Heart left ventricle (tissue), 16 donors: ENCODE measurements at regions not wholly inside any gene's neighbourhood (a gene's known extent, or its start where the extent isn't known, plus 50 kb on each side); places are given as distances from the start of the nearest gene placed in this dataset.
"Not testable (repeated sequence)": the region's sequence is repeated elsewhere in the genome, so short reads cannot be mapped to it uniquely, and the experiment has no call there.

Source experiments
- ATAC-seq, 4 donors: fragments of 200-7000 bp; cut with Tn5 transposase; one replicate each; pipeline ENCODE4 v1.9.1; 2020 to 2022; ENCODE audit warnings: moderate library complexity in 4 of 4, mild to moderate bottlenecking in 3 of 4, moderate number of reproducible peaks in 1 of 4
- DNase-seq, 5 donors: peaks; one replicate each; pipeline ENCODE4 v3.0.0-alpha.2; 2020
- H3K27ac ChIP-seq, 12 donors: fragments of 200-600 bp; sonication (generic) in 4 of 12; one replicate each; pipeline versions ENCODE4 v1.5.0 to v1.8.0; 2016 to 2022; ENCODE audit warnings: mild to moderate bottlenecking in 2 of 12
- H3K27me3 ChIP-seq, 9 donors: fragments of 200-600 bp; sonication (generic) in 2 of 9; one replicate each; pipeline versions ENCODE4 v1.5.1 to v1.8.0; 2016 to 2022; ENCODE audit warnings: mild to moderate bottlenecking in 3 of 9
- H3K36me3 ChIP-seq, 9 donors: fragments of 200-600 bp; sonication (generic) in 2 of 9; one replicate each; pipeline versions ENCODE4 v1.5.0 to v1.8.0; 2018 to 2022; ENCODE audit warnings: mild to moderate bottlenecking in 2 of 9
- H3K4me1 ChIP-seq, 12 donors: fragments of 200-600 bp; sonication (generic) in 4 of 12; one replicate each; pipeline versions ENCODE4 v1.5.0 to v1.8.0; 2016 to 2022; ENCODE audit warnings: mild to moderate bottlenecking in 3 of 12
- H3K4me3 ChIP-seq, 12 donors: fragments of 200-600 bp; sonication (generic) in 4 of 12; one replicate each; pipeline versions ENCODE4 v1.5.0 to v1.8.0; 2017 to 2022; ENCODE audit warnings: mild to moderate bottlenecking in 9 of 12, moderate library complexity in 4 of 12
- H3K9me3 ChIP-seq, 12 donors: fragments of 200-600 bp; sonication (generic) in 4 of 12; one replicate each; pipeline versions ENCODE4 v1.5.0 to v1.8.0; 2016 to 2022; ENCODE audit warnings: mild to moderate bottlenecking in 1 of 12
- CTCF ChIP-seq, 12 donors: fragments of 200-600 bp; sonication (generic) in 4 of 12; IDR thresholded peaks; one replicate each; pipeline versions ENCODE4 v1.5.0 to v1.8.0; 2018 to 2022; ENCODE audit warnings: antibody characterized with exemption in 12 of 12, mild to moderate bottlenecking in 5 of 12
- POLR2A ChIP-seq, 2 donors: fragments of 450-650 bp; IDR thresholded peaks; one replicate each; pipeline ENCODE4 v1.6.1; 2017; ENCODE audit warnings: antibody characterized with exemption in 2 of 2, mild to moderate bottlenecking in 2 of 2, moderate library complexity in 2 of 2
- WGBS, 4 donors: extraction: QIAGEN DNeasy Blood & Tissue Kit in 2 of 4; methylation state at CpG; one replicate each; pipeline versions ENCODE4 v1.1.5 to v1.1.7; 2013 to 2018; 5-methylcytosine and 5-hydroxymethylcytosine counted together
- intact Hi-C, 10 donors: fragments of 100-400 bp; cut with DNase I; formaldehyde crosslinking; loops; one replicate each; pipeline versions ENCODE4 v1.11.1 to v1.14.2; 2022
- donor health status: ischemic (EF 13 %, LVEDD 7.1; RV severe dilation, severe dysfunction).
- donor health status: healthy with polysubstance abuse.
- donor health status: DM: no; HTN: yes; CAD: no.
- donor health status: DM: no; HTN: no; CAD: no.
- donor health status: ischemic (EF 25% LVEDD 6.9; RV normal size, moderate dysfunction).
- donor health status: ischemic (EF 25% LVEDD 5.7; RV mildly dilated, moderate dysfunction).
- donor health status: healthy.
- donor health status: DM: yes; HTN: yes; CAD: no.
- donor health status: ischemic (EF 35%, LVEDD 5.7; RV mildly dilated, moderate dysfunction).
- donor health status: nonischemic (EF 11% LVEDD 7.7; RV severe dilation, severe dysfunction).
- donor health status: DM: yes; HTN: yes; CAD: no.
- donor health status: PGD.
- donor health status: ischemic (EF 29% LVEDD 5.4; RV normal size, mild dysfunction).
- donor health status: nonischemic (EF 23%, LVEDD 6.1; RV moderate dilation, normal function).

GRCh38 chr4:123600987-123601904 is 204.7 kb downstream of the SPRY1 start:
- TF ChIP-seq CTCF (IDR thresholded peaks at IDR 0.05) (no peak), POLR2A (IDR thresholded peaks at IDR 0.05) (no peak)
- peaks cover 0 to 37% (median 14%) of the 10 kb centered on the region in 12 donors for H3K4me1 ChIP-seq
- no peaks in the 10 kb centered on the region for H3K36me3 ChIP-seq
- no peak for DNase-seq
- peak overlapping the region in 3 of 12 donors; percentile 50 to 66 (median 63) for H3K27ac ChIP-seq
- H3K27me3 ChIP-seq, result no peaks in the 10 kb centered on the region
- no peak for ATAC-seq
- H3K4me3 ChIP-seq, result no peak overlapping the region
- WGBS, 4 donors, result 90 to 95% (median 92%) methylated on average over 6 of the region's 6 CpGs
- H3K9me3 ChIP-seq, result no peaks in the 10 kb centered on the region
- intact Hi-C loops, result no loop called here

DNA sequence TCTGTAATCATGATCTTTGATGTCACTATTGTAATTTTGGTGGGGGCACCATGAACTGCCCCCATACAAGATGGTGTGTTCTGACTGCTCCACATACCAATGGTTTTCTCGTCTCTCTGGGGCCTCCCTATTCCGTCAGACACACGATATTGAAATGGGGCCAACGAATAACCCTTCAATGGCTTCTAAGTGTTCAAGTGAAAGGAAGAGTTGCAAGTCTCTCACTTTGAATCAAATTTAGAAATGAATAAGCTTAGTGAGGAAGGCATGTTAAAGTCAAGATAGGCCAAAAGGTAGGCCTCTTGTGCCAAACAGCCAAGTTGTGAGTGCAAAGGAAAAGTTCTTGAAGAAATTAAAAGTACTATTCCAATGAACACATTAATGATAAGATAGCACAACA is 205.4 kb downstream of the SPRY1 start:
- ATAC-seq (no peak), DNase-seq (no peak)
- 90 to 94% (median 94%) methylated on average over 4 of the region's 4 CpGs for WGBS, 4 donors
- intact Hi-C loops, result no loop called here
- Histone ChIP-seq H3K36me3 (no peaks in the 10 kb centered on the region), H3K4me3 (no peak overlapping the region), H3K4me1 (peaks cover 0 to 44% (median 14%) of the 10 kb centered on the region in 12 donors), H3K27me3 (no peaks in the 10 kb centered on the region), H3K27ac (no peak overlapping the region), H3K9me3 (no peaks in the 10 kb centered on the region)
- no peak for TF ChIP-seq POLR2A (IDR thresholded peaks at IDR 0.05)
- no peak for TF ChIP-seq CTCF (IDR thresholded peaks at IDR 0.05)

DNA sequence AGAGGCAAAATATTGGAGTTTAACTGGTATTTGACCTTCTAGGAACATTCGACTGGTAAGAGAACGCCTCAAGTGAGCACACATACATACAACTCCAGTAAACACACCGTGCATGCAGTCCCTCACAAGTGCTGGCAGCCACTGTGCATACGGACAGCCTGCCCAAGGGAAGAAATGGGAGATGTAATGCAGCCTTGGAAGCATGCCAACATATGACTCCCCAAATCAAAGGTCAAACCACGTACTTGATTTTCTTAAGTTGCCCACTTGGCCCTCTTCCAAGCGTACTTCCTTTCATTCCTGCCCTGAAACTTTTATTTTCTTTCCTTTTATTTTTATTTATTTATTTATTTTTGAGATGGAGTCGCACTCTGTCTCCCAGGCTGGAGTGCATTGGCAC is 206.6 kb downstream of the SPRY1 start:
- intact Hi-C loops, result no loop called here
- H3K36me3 ChIP-seq, result no peaks in the 10 kb centered on the region
- peaks cover 0 to 53% (median 14%) of the 10 kb centered on the region in 12 donors for H3K4me1 ChIP-seq
- no peaks in the 10 kb centered on the region for H3K27me3 ChIP-seq
- no peak for DNase-seq
- WGBS, 4 donors, result 74 to 78% (median 75%) methylated on average over 7 of the region's 7 CpGs
- TF ChIP-seq POLR2A (IDR thresholded peaks at IDR 0.05), result no peak
- no peak for TF ChIP-seq CTCF (IDR thresholded peaks at IDR 0.05)
- ATAC-seq, result no peak
- H3K4me3 ChIP-seq, result no peak overlapping the region
- no peaks in the 10 kb centered on the region for H3K9me3 ChIP-seq
- no peak overlapping the region for H3K27ac ChIP-seq

DNA sequence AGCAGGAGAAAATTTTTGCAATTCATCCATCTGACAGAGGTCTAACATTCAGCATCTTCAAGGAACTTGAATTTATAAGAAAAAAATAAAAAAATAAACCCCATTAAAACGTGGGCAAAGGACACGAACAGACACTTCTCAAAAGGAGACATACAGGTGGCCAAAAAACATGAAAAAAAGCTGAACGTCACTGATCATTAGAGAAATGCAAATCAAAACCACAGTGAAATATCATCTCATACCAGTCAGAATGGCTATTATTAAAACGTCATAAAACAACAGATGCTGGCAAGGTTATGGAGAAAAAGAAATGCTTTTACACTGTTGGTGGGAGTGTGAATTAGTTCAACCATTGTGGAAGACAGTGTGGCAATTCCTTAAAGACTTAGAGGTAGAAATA is 209.2 kb downstream of the SPRY1 start:
- H3K4me3 ChIP-seq, H3K27ac ChIP-seq, DNase-seq, H3K36me3 ChIP-seq, H3K27me3 ChIP-seq, intact Hi-C loops, ATAC-seq, H3K9me3 ChIP-seq: not testable (repeated sequence)
- peaks cover 0 to 28% (median 1%) of the 10 kb centered on the region in 12 donors for H3K4me1 ChIP-seq
- 88 to 92% (median 91%) methylated on average over 4 of the region's 4 CpGs for WGBS, 4 donors
